Trophoblast cell (in vitro differentiated cells and primary cell): ENCODE measurements at regions not wholly inside any gene's neighbourhood (a gene's known extent, or its start where the extent isn't known, plus 50 kb on each side); places are given as distances from the start of the nearest gene placed in this dataset.

Experiments
- DNase-seq, 2 donors: peaks; one replicate each; pipeline ENCODE4 v3.0.0-alpha.2; 2016
- H2AFZ ChIP-seq: 2 replicates; pipeline ENCODE4 v1.6.1; 2013; ENCODE audit warnings: low read length, moderate library complexity, mild to moderate bottlenecking; ENCODE audit not compliant: insufficient read depth, poor library complexity
- H2AK5ac ChIP-seq: 2 replicates; pipeline ENCODE4 v1.6.1; 2013; ENCODE audit warnings: mild to moderate bottlenecking, low read length
- H2BK120ac ChIP-seq: 2 replicates; pipeline ENCODE4 v1.6.1; 2013; ENCODE audit warnings: low read length, mild to moderate bottlenecking, moderate library complexity; ENCODE audit not compliant: insufficient read depth, poor library complexity
- H2BK12ac ChIP-seq: 2 replicates; pipeline ENCODE4 v1.6.1; 2013; ENCODE audit warnings: mild to moderate bottlenecking, low read length, moderate library complexity
- H2BK5ac ChIP-seq: 2 replicates; pipeline ENCODE4 v1.6.1; 2013; ENCODE audit warnings: low read length, low read depth, moderate library complexity, mild to moderate bottlenecking; ENCODE audit not compliant: poor library complexity
- H3K14ac ChIP-seq: 2 replicates; pipeline ENCODE4 v1.6.1; 2013; ENCODE audit warnings: mild to moderate bottlenecking, low read length
- H3K18ac ChIP-seq: 2 replicates; pipeline ENCODE4 v1.6.1; 2013; ENCODE audit warnings: mild to moderate bottlenecking, low read length
- H3K23ac ChIP-seq: 2 replicates; pipeline ENCODE4 v1.6.1; 2013; ENCODE audit warnings: low read length
- H3K27ac ChIP-seq: 2 replicates; pipeline ENCODE4 v1.5.1; 2013; ENCODE audit warnings: low read depth, mild to moderate bottlenecking, inconsistent platforms, low read length, moderate library complexity
- H3K27me3 ChIP-seq: 2 replicates; pipeline ENCODE4 v1.6.1; 2013; ENCODE audit warnings: inconsistent platforms, mild to moderate bottlenecking, low read length, moderate library complexity; ENCODE audit not compliant: insufficient read depth
- H3K36me3 ChIP-seq, 2 experiments: 1 replicate in 1 of 2; 2 replicates in 1 of 2; pipeline ENCODE4 v1.6.1; 2013; ENCODE audit warnings: low read length in 2 of 2, mild to moderate bottlenecking in 2 of 2, moderate library complexity in 1 of 2; ENCODE audit not compliant: insufficient read depth in 2 of 2, control insufficient read depth in 1 of 2
- H3K4ac ChIP-seq: 2 replicates; pipeline ENCODE4 v1.6.1; 2013; ENCODE audit warnings: low read depth, mild to moderate bottlenecking, low read length, moderate library complexity
- H3K4me1 ChIP-seq, 2 experiments: 1 replicate in 1 of 2; 2 replicates in 1 of 2; pipeline ENCODE4 v1.6.1; 2013; ENCODE audit warnings: low read length in 2 of 2, mild to moderate bottlenecking in 2 of 2, moderate library complexity in 1 of 2; ENCODE audit not compliant: insufficient read depth in 2 of 2, control insufficient read depth in 1 of 2
- H3K4me2 ChIP-seq: 2 replicates; pipeline ENCODE4 v1.6.1; 2013; ENCODE audit warnings: inconsistent platforms, mild to moderate bottlenecking, low read length, moderate library complexity
- H3K4me3 ChIP-seq: 2 replicates; pipeline ENCODE4 v1.5.1; 2013; ENCODE audit warnings: mild to moderate bottlenecking, low read depth, low read length, inconsistent platforms
- H3K79me1 ChIP-seq: one replicate; pipeline ENCODE4 v1.6.1; 2013; ENCODE audit warnings: low read length
- H3K79me2 ChIP-seq: 2 replicates; pipeline ENCODE4 v1.6.1; 2013; ENCODE audit warnings: low read length, mild to moderate bottlenecking; ENCODE audit not compliant: control insufficient read depth, insufficient read depth, poor library complexity
- H3K9ac ChIP-seq: 2 replicates; pipeline ENCODE4 v1.6.1; 2013; ENCODE audit warnings: mild to moderate bottlenecking, low read length
- H3K9me3 ChIP-seq: 2 replicates; pipeline ENCODE4 v1.6.1; 2013; ENCODE audit warnings: low read depth, mild to moderate bottlenecking, control low read depth, inconsistent platforms, low read length; ENCODE audit not compliant: insufficient read depth
- H4K12ac ChIP-seq: 2 replicates; pipeline ENCODE4 v1.6.1; 2013; ENCODE audit warnings: low read depth, mild to moderate bottlenecking, low read length, moderate library complexity
- H4K8ac ChIP-seq: 2 replicates; pipeline ENCODE4 v1.6.1; 2013; ENCODE audit warnings: low read depth, mild to moderate bottlenecking, low read length, moderate library complexity
- H4K91ac ChIP-seq: one replicate; pipeline ENCODE4 v1.6.1; 2013; ENCODE audit warnings: low read depth, mild to moderate bottlenecking, low read length, moderate library complexity
- WGBS: extraction: QIAGEN DNeasy Blood & Tissue Kit; methylation state at CpG from one replicate; pipeline ENCODE4 v1.1.7; 2013; ENCODE audit warnings: missing lambda C conversion rate; ENCODE audit not compliant: insufficient read length, insufficient coverage; ENCODE audit errors: extremely low coverage; 5-methylcytosine and 5-hydroxymethylcytosine counted together

DNA sequence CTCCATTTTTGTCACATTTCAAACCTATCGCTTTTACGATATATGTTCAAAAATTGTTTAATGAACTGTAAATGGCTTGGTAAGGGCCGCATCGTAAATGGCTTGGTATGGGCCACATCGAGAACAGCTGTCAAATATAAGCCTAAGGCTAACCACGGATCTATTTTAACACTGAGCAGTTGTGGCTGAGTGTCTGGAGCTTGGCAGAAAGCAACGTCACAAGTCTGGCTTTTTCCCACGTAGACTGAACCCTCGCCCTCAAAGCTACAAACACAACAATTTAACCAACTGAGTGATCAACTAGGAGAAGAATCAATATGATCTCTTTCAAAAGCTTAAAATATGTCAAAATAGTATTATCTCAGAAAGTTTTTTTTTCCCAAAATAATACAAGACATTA lies 71.4 kb upstream of the PRSS16 start:
- peak overlapping the region; percentile 64 for H3K27ac ChIP-seq
- H2AFZ ChIP-seq, result no peak overlapping the region
- DNase-seq, result peak; percentile 79 to 81
- H2AK5ac ChIP-seq, result no peak overlapping the region
- peaks cover 5% of the 10 kb centered on the region for H3K79me2 ChIP-seq
- no peak overlapping the region for H2BK120ac ChIP-seq
- no peak overlapping the region for H3K4ac ChIP-seq
- H3K27me3 ChIP-seq, result no peaks in the 10 kb centered on the region
- H3K9ac ChIP-seq, result no peak overlapping the region
- no peak overlapping the region for H3K18ac ChIP-seq
- no peaks in the 10 kb centered on the region for H3K36me3 ChIP-seq
- H3K14ac ChIP-seq, result no peak overlapping the region
- H3K9me3 ChIP-seq, result no peaks in the 10 kb centered on the region
- no peak overlapping the region for H3K4me3 ChIP-seq
- H2BK5ac ChIP-seq, result no peak overlapping the region
- no peak overlapping the region for H2BK12ac ChIP-seq
- H4K8ac ChIP-seq, result no peak overlapping the region
- peaks cover 14% of the 10 kb centered on the region for H3K79me1 ChIP-seq
- H3K23ac ChIP-seq, result no peak overlapping the region
- WGBS, result no CpG with 5 or more reads among the region's 9 CpGs
- peaks cover 0 to 5% of the 10 kb centered on the region in 2 experiments for H3K4me1 ChIP-seq
- H4K12ac ChIP-seq, result no peak overlapping the region
- H4K91ac ChIP-seq, result no peak overlapping the region
- H3K4me2 ChIP-seq, result peak overlapping the region; percentile 54

DNA sequence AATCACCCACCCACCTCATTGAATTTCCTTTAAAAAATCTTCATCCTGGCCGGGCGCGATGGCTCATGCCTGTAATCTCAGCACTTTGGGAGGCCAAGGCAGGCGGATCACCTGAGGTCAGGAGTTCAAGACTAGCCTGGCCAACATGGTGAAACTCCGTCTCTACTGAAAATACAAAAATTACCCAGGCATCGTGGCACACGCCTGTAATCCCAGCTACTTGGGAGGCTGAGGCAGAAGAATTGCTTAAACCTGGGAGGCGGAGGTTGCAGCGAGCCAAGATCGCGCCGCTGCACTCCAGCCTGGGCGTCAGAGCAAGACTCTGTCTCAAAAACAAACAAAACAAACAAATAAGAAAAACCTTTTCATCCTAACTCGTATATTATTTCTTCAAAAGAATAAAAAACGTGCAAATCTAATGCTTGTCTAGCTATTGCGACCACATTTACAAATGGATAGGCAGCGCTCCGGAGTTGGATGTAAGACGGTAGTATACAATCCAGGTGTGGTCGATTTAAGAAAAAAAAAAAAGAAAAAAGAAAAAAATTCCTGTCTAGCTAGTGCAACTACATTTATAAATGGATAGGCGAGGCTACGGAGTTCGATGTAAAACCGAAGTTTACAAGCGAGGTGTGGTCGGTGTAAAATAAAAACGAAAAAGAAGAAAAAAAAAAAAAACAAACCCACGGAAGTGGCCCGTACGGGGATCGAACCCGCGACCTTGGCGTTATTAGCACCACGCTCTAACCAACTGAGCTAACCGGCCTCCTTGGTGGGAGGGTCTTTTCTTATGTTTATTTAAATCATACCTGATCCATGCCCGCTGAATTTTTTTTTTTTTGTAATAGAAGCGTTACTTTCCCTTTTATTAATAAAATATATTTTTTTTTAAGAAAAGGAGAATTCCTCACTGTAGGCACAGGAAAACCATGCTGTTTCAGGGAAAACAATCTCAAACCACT lies 70.7 kb upstream of the PRSS16 start:
- Histone ChIP-seq H3K4me3 (peak overlapping the region; percentile 89), H3K14ac (peak overlapping the region; percentile 98), H2BK5ac (peak overlapping the region; percentile 78), H3K79me2 (peaks cover 5% of the 10 kb centered on the region), H2AK5ac (no peak overlapping the region), H2BK12ac (peak overlapping the region; percentile 10), H3K36me3 (no peaks in the 10 kb centered on the region), H3K4me2 (peak overlapping the region; percentile 65), H3K9ac (peak overlapping the region; percentile 83), H3K4ac (no peak overlapping the region), H3K79me1 (peaks cover 14% of the 10 kb centered on the region), H4K12ac (peak overlapping the region; percentile 77), H3K18ac (no peak overlapping the region), H3K4me1 (peaks cover 0 to 5% of the 10 kb centered on the region in 2 experiments), H2AFZ (peak overlapping the region; percentile 61), H3K27me3 (no peaks in the 10 kb centered on the region), H2BK120ac (peak overlapping the region; percentile 25), H3K27ac (peak overlapping the region; percentile 64), H4K8ac (no peak overlapping the region), H3K9me3 (no peaks in the 10 kb centered on the region), H4K91ac (peak overlapping the region; percentile 90), H3K23ac (no peak overlapping the region)
- DNase-seq, result peak; percentile 43 to 74
- WGBS, result no CpG with 5 or more reads among the region's 38 CpGs

DNA sequence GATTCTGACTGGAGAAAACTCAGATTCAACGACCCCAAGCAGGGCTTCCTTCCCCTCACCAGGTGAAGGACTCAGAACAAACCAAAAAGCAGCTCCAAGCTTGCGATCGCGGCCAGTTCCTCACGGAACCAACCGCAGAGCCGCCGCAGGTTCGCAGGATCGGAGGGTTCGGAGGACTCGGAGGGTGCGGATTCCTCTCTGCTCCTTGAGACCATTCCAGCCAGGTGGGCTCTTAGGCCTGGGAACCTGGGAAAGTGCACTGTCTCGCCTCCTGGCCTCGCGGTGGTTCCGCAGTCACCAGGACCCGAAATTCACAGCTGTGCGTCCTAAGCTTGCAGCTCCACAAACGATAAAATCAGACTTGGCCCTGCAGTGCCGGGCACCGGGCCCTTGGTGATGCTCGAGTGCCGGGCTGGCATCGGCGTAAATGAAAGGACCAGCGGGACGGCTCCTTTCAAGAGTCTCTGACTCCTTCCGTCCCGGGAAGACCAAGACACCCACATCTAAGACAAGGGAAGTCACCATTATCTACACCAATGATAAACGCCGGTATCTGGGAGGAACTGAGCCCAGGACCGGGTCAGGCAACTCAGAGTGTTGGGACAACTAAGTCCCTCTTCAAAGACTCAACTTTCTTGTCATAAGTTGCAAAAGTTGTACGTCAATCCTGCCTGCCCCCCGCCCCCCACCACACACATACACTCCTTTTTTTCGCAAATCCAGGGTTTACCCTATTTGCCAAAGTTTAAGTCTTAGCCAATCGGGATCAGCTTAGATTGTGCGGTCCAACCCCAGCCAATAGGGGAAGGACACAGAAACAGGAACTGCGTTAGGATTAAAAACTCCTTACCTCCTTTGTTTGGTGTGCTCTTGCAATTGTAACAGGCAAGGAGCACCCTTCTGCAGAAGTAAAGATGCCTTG lies 69.8 kb upstream of the PRSS16 start:
- Histone ChIP-seq H3K14ac (peak overlapping the region; percentile 98), H3K27me3 (no peaks in the 10 kb centered on the region), H3K27ac (peak overlapping the region; percentile 61), H3K36me3 (no peaks in the 10 kb centered on the region), H3K9ac (peak overlapping the region; percentile 84), H3K79me1 (peaks cover 14% of the 10 kb centered on the region), H4K91ac (peak overlapping the region; percentile 90), H3K4me2 (peak overlapping the region; percentile 65), H3K4me3 (peak overlapping the region; percentile 89), H3K9me3 (no peaks in the 10 kb centered on the region), H4K8ac (peak overlapping the region; percentile 89), H2BK120ac (peak overlapping the region; percentile 83), H3K23ac (no peak overlapping the region), H3K4me1 (peaks cover 0 to 5% of the 10 kb centered on the region in 2 experiments), H2BK5ac (peak overlapping the region; percentile 78), H2BK12ac (peak overlapping the region; percentile 10), H2AK5ac (peak overlapping the region; percentile 64), H3K79me2 (peaks cover 5% of the 10 kb centered on the region), H4K12ac (peak overlapping the region; percentile 89), H3K4ac (peak overlapping the region; percentile 69), H2AFZ (peak overlapping the region; percentile 81), H3K18ac (peak overlapping the region; percentile 94)
- DNase-seq, result peak; percentile 89 to 93
- WGBS, result no CpG with 5 or more reads among the region's 39 CpGs

DNA sequence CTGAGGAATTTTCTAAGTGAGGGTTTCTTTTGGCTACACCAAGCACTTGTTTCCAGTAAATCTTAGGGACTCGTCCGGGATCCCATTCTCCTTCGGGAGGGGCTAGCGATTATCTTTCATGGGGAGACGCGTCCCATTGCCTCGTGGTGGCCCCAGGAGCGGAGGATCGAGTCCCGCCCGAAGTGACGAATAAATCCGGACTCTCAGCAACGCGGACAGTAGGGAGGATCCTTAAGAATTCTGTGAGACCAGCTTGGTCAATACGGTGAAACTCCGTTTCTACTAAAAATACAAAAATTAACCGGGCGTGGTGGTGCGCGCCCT lies 69.1 kb upstream of the PRSS16 start:
- Histone ChIP-seq H4K91ac (peak overlapping the region; percentile 63), H3K79me1 (peaks cover 14% of the 10 kb centered on the region), H4K12ac (peak overlapping the region; percentile 89), H3K9me3 (no peaks in the 10 kb centered on the region), H3K9ac (peak overlapping the region; percentile 84), H4K8ac (peak overlapping the region; percentile 89), H3K18ac (peak overlapping the region; percentile 89), H2BK120ac (peak overlapping the region; percentile 61), H3K14ac (peak overlapping the region; percentile 75), H3K36me3 (no peaks in the 10 kb centered on the region), H3K4me3 (peak overlapping the region; percentile 72), H2AFZ (peak overlapping the region; percentile 81), H3K27me3 (no peaks in the 10 kb centered on the region), H2BK12ac (no peak overlapping the region), H3K79me2 (peaks cover 5% of the 10 kb centered on the region), H3K27ac (peak overlapping the region; percentile 61), H2AK5ac (peak overlapping the region; percentile 24), H3K23ac (no peak overlapping the region), H2BK5ac (peak overlapping the region; percentile 75), H3K4ac (peak overlapping the region; percentile 87), H3K4me1 (peaks cover 0 to 5% of the 10 kb centered on the region in 2 experiments), H3K4me2 (peak overlapping the region; percentile 65)
- no CpG with 5 or more reads among the region's 21 CpGs for WGBS
- DNase-seq, result peak; percentile 35 to 61
